ENCODE measurements at regions not wholly inside any gene's neighbourhood (a gene's known extent, or its start where the extent isn't known, plus 50 kb on each side); places are given as distances from the start of the nearest gene placed in this dataset.

- intact Hi-C loops (cut with DNase I) = no loop called here
These were observed 1636.5 kb upstream of the C9orf72 start for GRCh38 chr9:29209748-29210291.

GRCh38 chr9:29211003-29211579 is 1637.8 kb upstream of the C9orf72 start:
- WGBS, 2 donors = 28 to 54% methylated on average over 6 of the region's 6 CpGs
- Histone ChIP-seq H3K36me3 (no peaks in the 10 kb centered on the region), H3K9me3 (no peaks in the 10 kb centered on the region), H3K4me1 (peaks cover 0 to 34% (median 24%) of the 10 kb centered on the region in 4 donors), H3K27ac (no peak overlapping the region), H3K27me3 (peaks cover 7 to 45% (median 29%) of the 10 kb centered on the region in 3 donors), H3K4me3 (no peak overlapping the region)
- TF ChIP-seq POLR2A (IDR thresholded peaks at IDR 0.05) = no peak
- no peak for TF ChIP-seq POLR2AphosphoS5 (IDR thresholded peaks at IDR 0.05)
- no peak for TF ChIP-seq EP300 (IDR thresholded peaks at IDR 0.05)
- no peak for TF ChIP-seq CTCF (IDR thresholded peaks at IDR 0.05)
- intact Hi-C loops (cut with DNase I) = no loop called here
- DNase-seq = no peak

More at GRCh38 chr9:29209748-29210291, 1636.5 kb upstream of the C9orf72 start:
- Histone ChIP-seq H3K9me3 (no peaks in the 10 kb centered on the region), H3K27me3 (peaks cover 7 to 33% (median 19%) of the 10 kb centered on the region in 3 donors), H3K4me1 (peaks cover 0 to 31% (median 24%) of the 10 kb centered on the region in 4 donors), H3K36me3 (no peaks in the 10 kb centered on the region), H3K4me3 (no peak overlapping the region), H3K27ac (no peak overlapping the region)
- TF ChIP-seq EP300 (IDR thresholded peaks at IDR 0.05) = no peak
- no peak for TF ChIP-seq POLR2A (IDR thresholded peaks at IDR 0.05)
- DNase-seq = no peak
- WGBS, 2 donors = 20 to 47% methylated on average over 2 of the region's 2 CpGs

GRCh38 chr9:29211580-29212396 is 1638.5 kb upstream of the C9orf72 start:
- Histone ChIP-seq H3K27ac (no peak overlapping the region), H3K9me3 (no peaks in the 10 kb centered on the region), H3K36me3 (no peaks in the 10 kb centered on the region), H3K27me3 (peaks cover 7 to 52% (median 29%) of the 10 kb centered on the region in 3 donors), H3K4me3 (peak overlapping the region in 3 of 4 donors; percentile 40 to 47 (median 47)), H3K4me1 (peaks cover 0 to 34% (median 24%) of the 10 kb centered on the region in 4 donors)
- WGBS, 2 donors = 1 to 2% methylated on average over 51 of the region's 51 CpGs
- TF ChIP-seq POLR2AphosphoS5 (IDR thresholded peaks at IDR 0.05) (no peak), POLR2A (IDR thresholded peaks at IDR 0.05) (no peak), CTCF (IDR thresholded peaks at IDR 0.05) (peak in 1 of 4 experiments; percentile 90)
- DNase-seq = peak; percentile 59
- intact Hi-C loops (cut with DNase I) = no loop called here

GRCh38 chr9:29212397-29213387 is 1639.4 kb upstream of the C9orf72 start:
- no peak for DNase-seq

More at GRCh38 chr9:29212397-29213387, 1639.4 kb upstream of the C9orf72 start:
- H3K36me3 ChIP-seq = no peaks in the 10 kb centered on the region
- WGBS, 2 donors = 1 to 2% methylated on average over 54 of the region's 54 CpGs
- peaks cover 7 to 61% (median 29%) of the 10 kb centered on the region in 3 donors for H3K27me3 ChIP-seq
- intact Hi-C loops (cut with DNase I) = no loop called here
- H3K27ac ChIP-seq = no peak overlapping the region
- H3K9me3 ChIP-seq = no peaks in the 10 kb centered on the region
- peak overlapping the region in 3 of 4 donors; percentile 40 to 47 (median 47) for H3K4me3 ChIP-seq
- peaks cover 0 to 34% (median 24%) of the 10 kb centered on the region in 4 donors for H3K4me1 ChIP-seq
- TF ChIP-seq POLR2AphosphoS5 (IDR thresholded peaks at IDR 0.05) (no peak), CTCF (IDR thresholded peaks at IDR 0.05) (peak in 1 of 4 experiments; percentile 42), EP300 (IDR thresholded peaks at IDR 0.05) (no peak), POLR2A (IDR thresholded peaks at IDR 0.05) (no peak)

All from sigmoid colon (tissue), 6 donors.